ENCODE measurements at regions not wholly inside any gene's neighbourhood (a gene's known extent, or its start where the extent isn't known, plus 50 kb on each side); places are given as distances from the start of the nearest gene placed in this dataset.
A peak's percentile ranks its signal among the peaks of the same experiment; 100 is the strongest.
"Not testable (repeated sequence)": the region's sequence is repeated elsewhere in the genome, so short reads cannot be mapped to it uniquely, and the experiment has no call there.

GRCh38 chr11:13134066-13134465, 125.0 kb downstream of the RASSF10 start:
- H3K27ac ChIP-seq: peak overlapping the region; percentile 92
- H3K4me3 ChIP-seq (ENCODE audit: low read depth, low read length): no peak overlapping the region
- H3K79me2 ChIP-seq: no peaks in the 10 kb centered on the region
- H3K27me3 ChIP-seq (ENCODE audit: control insufficient read depth, insufficient read depth, low read length): no peaks in the 10 kb centered on the region
- H3K9ac ChIP-seq: no peak overlapping the region
- no peaks in the 10 kb centered on the region for H3K9me3 ChIP-seq (ENCODE audit: control insufficient read depth, low read length)
- no peak overlapping the region for H3K4me2 ChIP-seq (ENCODE audit: low read length)
- no peaks in the 10 kb centered on the region for H3K36me3 ChIP-seq (ENCODE audit: control insufficient read depth, insufficient read depth, low read length)
- peak overlapping the region; percentile 24 for H2AFZ ChIP-seq
- H3K4me1 ChIP-seq: peaks cover 15% of the 10 kb centered on the region
- no peak for TF ChIP-seq CTCF (IDR thresholded peaks at IDR 0.05)

GRCh38 chr11:13134886-13135285, 125.8 kb downstream of the RASSF10 start:
- no peaks in the 10 kb centered on the region for H3K79me2 ChIP-seq
- no peak for TF ChIP-seq CTCF (IDR thresholded peaks at IDR 0.05)
- H3K36me3 ChIP-seq (ENCODE audit: control insufficient read depth, insufficient read depth, low read length): no peaks in the 10 kb centered on the region
- H3K4me1 ChIP-seq: peaks cover 15% of the 10 kb centered on the region
- H3K9me3 ChIP-seq (ENCODE audit: control insufficient read depth, low read length): no peaks in the 10 kb centered on the region
- no peak overlapping the region for H3K9ac ChIP-seq
- peak overlapping the region; percentile 47 for H3K4me2 ChIP-seq (ENCODE audit: low read length)
- no peaks in the 10 kb centered on the region for H3K27me3 ChIP-seq (ENCODE audit: control insufficient read depth, insufficient read depth, low read length)
- H3K27ac ChIP-seq: peak overlapping the region; percentile 92
- H2AFZ ChIP-seq: no peak overlapping the region
- H3K4me3 ChIP-seq (ENCODE audit: low read depth, low read length): no peak overlapping the region

- Histone ChIP-seq H3K9ac (no peak overlapping the region), H2AFZ (no peak overlapping the region), H3K4me3 (ENCODE audit: low read depth, low read length) (no peak overlapping the region), H3K79me2 (no peaks in the 10 kb centered on the region), H3K9me3 (ENCODE audit: control insufficient read depth, low read length) (no peaks in the 10 kb centered on the region), H3K27me3 (ENCODE audit: control insufficient read depth, insufficient read depth, low read length) (no peaks in the 10 kb centered on the region), H3K36me3 (ENCODE audit: control insufficient read depth, insufficient read depth, low read length) (no peaks in the 10 kb centered on the region), H3K4me2 (ENCODE audit: low read length) (peak overlapping the region; percentile 47), H3K27ac (peak overlapping the region; percentile 92), H3K4me1 (peaks cover 15% of the 10 kb centered on the region)
- TF ChIP-seq CTCF (IDR thresholded peaks at IDR 0.05): no peak
Measured at GRCh38 chr11:13135385-13136271, 126.5 kb downstream of the RASSF10 start.

GRCh38 chr11:13136272-13136596, 127.1 kb downstream of the RASSF10 start:
- Histone ChIP-seq H3K4me1 (peaks cover 15% of the 10 kb centered on the region), H3K27me3 (ENCODE audit: control insufficient read depth, insufficient read depth, low read length) (no peaks in the 10 kb centered on the region), H3K9ac (no peak overlapping the region), H3K4me3 (ENCODE audit: low read depth, low read length) (no peak overlapping the region), H3K36me3 (ENCODE audit: control insufficient read depth, insufficient read depth, low read length) (no peaks in the 10 kb centered on the region), H3K79me2 (no peaks in the 10 kb centered on the region), H3K27ac (peak overlapping the region; percentile 92), H3K4me2 (ENCODE audit: low read length) (no peak overlapping the region), H2AFZ (peak overlapping the region; percentile 33), H3K9me3 (ENCODE audit: control insufficient read depth, low read length) (no peaks in the 10 kb centered on the region)
- TF ChIP-seq CTCF (IDR thresholded peaks at IDR 0.05): no peak

- H3K9ac ChIP-seq: no peak overlapping the region
- no peak for TF ChIP-seq CTCF (IDR thresholded peaks at IDR 0.05)
- H3K9me3 ChIP-seq (ENCODE audit: control insufficient read depth, low read length): no peaks in the 10 kb centered on the region
- H3K36me3 ChIP-seq (ENCODE audit: control insufficient read depth, insufficient read depth, low read length): no peaks in the 10 kb centered on the region
- no peak overlapping the region for H2AFZ ChIP-seq
- no peaks in the 10 kb centered on the region for H3K79me2 ChIP-seq
- H3K4me1 ChIP-seq: peaks cover 14% of the 10 kb centered on the region
- H3K4me2 ChIP-seq (ENCODE audit: low read length): no peak overlapping the region
- no peak overlapping the region for H3K4me3 ChIP-seq (ENCODE audit: low read depth, low read length)
- no peak overlapping the region for H3K27ac ChIP-seq
- no peaks in the 10 kb centered on the region for H3K27me3 ChIP-seq (ENCODE audit: control insufficient read depth, insufficient read depth, low read length)
Measured at GRCh38 chr11:13137844-13138301, 128.8 kb downstream of the RASSF10 start.

GRCh38 chr11:13139085-13139484, 130.0 kb downstream of the RASSF10 start:
- H3K36me3 ChIP-seq (ENCODE audit: control insufficient read depth, insufficient read depth, low read length); H3K4me3 ChIP-seq (ENCODE audit: low read depth, low read length); H3K27ac ChIP-seq: not testable (repeated sequence)

More at GRCh38 chr11:13139085-13139484, 130.0 kb downstream of the RASSF10 start:
- H3K9me3 ChIP-seq (ENCODE audit: control insufficient read depth, low read length); H2AFZ ChIP-seq; H3K27me3 ChIP-seq (ENCODE audit: control insufficient read depth, insufficient read depth, low read length); H3K79me2 ChIP-seq; H3K4me2 ChIP-seq (ENCODE audit: low read length); H3K9ac ChIP-seq: not testable (repeated sequence)
- peaks cover 14% of the 10 kb centered on the region for H3K4me1 ChIP-seq

All from parathyroid adenoma (tissue), 2 donors.